Cardiac muscle cell (in vitro differentiated cells and primary cell): ENCODE measurements at regions not wholly inside any gene's neighbourhood (a gene's known extent, or its start where the extent isn't known, plus 50 kb on each side); places are given as distances from the start of the nearest gene placed in this dataset.

ENCODE experiments used
- DNase-seq, 2 donors: peaks; one replicate each; pipeline versions ENCODE4 v3.0.0 to v3.0.0-alpha.2; 2010 to 2017; ENCODE audit warnings: low read depth in 1 of 2, low spot score in 1 of 2
- H3K27ac ChIP-seq: fragments of 200-600 bp; sonication (generic); 2 replicates; pipeline ENCODE4 v1.5.1; 2016
- H3K27me3 ChIP-seq: fragments of 200-600 bp; sonication (generic); 2 replicates; pipeline ENCODE4 v1.6.0; 2016; ENCODE audit warnings: control low read depth
- H3K36me3 ChIP-seq: fragments of 200-600 bp; sonication (generic); 2 replicates; pipeline ENCODE4 v1.5.1; 2016; ENCODE audit warnings: control low read depth
- H3K4me1 ChIP-seq: fragments of 200-600 bp; sonication (generic); 2 replicates; pipeline ENCODE4 v1.8.1; 2017; ENCODE audit warnings: low read depth, mild to moderate bottlenecking, mixed run types
- H3K4me3 ChIP-seq: fragments of 200-600 bp; sonication (generic); 2 replicates; pipeline ENCODE4 v1.5.1; 2016; ENCODE audit warnings: mild to moderate bottlenecking
- H3K9me3 ChIP-seq: fragments of 200-600 bp; sonication (generic); 2 replicates; pipeline ENCODE4 v1.5.1; 2017; ENCODE audit warnings: low read depth, mild to moderate bottlenecking, control low read depth
- TF ChIP-seq, protein P1 (sequence below): IDR thresholded peaks from 2 replicates; pipeline ENCODE4 v1.5.1; 2012; ENCODE audit warnings: low read depth, mild to moderate bottlenecking, low read length

GRCh38 chr11:90556026-90556425 lies 333.2 kb upstream of the CHORDC1 start:
- H3K27ac ChIP-seq: peak overlapping the region; percentile 68
- DNase-seq: no peak
- TF ChIP-seq, protein P1, sequence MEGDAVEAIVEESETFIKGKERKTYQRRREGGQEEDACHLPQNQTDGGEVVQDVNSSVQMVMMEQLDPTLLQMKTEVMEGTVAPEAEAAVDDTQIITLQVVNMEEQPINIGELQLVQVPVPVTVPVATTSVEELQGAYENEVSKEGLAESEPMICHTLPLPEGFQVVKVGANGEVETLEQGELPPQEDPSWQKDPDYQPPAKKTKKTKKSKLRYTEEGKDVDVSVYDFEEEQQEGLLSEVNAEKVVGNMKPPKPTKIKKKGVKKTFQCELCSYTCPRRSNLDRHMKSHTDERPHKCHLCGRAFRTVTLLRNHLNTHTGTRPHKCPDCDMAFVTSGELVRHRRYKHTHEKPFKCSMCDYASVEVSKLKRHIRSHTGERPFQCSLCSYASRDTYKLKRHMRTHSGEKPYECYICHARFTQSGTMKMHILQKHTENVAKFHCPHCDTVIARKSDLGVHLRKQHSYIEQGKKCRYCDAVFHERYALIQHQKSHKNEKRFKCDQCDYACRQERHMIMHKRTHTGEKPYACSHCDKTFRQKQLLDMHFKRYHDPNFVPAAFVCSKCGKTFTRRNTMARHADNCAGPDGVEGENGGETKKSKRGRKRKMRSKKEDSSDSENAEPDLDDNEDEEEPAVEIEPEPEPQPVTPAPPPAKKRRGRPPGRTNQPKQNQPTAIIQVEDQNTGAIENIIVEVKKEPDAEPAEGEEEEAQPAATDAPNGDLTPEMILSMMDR: no peak
- no peaks in the 10 kb centered on the region for H3K27me3 ChIP-seq
- H3K4me1 ChIP-seq: peaks cover 12% of the 10 kb centered on the region
- H3K4me3 ChIP-seq: no peak overlapping the region
- H3K36me3 ChIP-seq: no peaks in the 10 kb centered on the region
- no peaks in the 10 kb centered on the region for H3K9me3 ChIP-seq

DNA sequence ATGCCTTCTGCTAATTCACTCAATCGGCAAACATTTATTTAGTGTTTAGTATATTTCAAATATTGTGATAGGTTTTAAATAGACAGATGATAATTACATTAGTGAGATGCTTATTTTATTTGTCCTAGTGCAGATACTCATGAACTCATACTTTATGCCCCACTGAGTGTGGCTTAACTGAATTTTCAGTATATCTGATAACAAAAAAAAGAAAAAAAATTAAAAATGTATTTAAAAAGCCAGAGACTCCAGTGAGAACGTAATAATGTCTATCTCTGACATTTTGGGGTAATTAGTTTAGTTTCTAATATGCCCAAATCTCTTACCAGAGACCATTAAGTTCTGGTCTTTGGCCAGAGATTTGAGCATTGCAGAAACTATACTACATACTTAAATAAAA lies 332.6 kb upstream of the CHORDC1 start:
- Histone ChIP-seq H3K9me3 (no peaks in the 10 kb centered on the region), H3K27me3 (no peaks in the 10 kb centered on the region), H3K4me3 (no peak overlapping the region), H3K4me1 (peaks cover 12% of the 10 kb centered on the region), H3K36me3 (no peaks in the 10 kb centered on the region), H3K27ac (no peak overlapping the region)
- DNase-seq: no peak
- TF ChIP-seq, protein P1: no peak

- no peak overlapping the region for H3K4me3 ChIP-seq
Measured at GRCh38 chr11:90542092-90542491, 319.2 kb upstream of the CHORDC1 start.

GRCh38 chr11:90536301-90536700 lies 313.5 kb upstream of the CHORDC1 start:
- TF ChIP-seq, protein P1: no peak
- H3K36me3 ChIP-seq: no peaks in the 10 kb centered on the region
- H3K9me3 ChIP-seq: no peaks in the 10 kb centered on the region
- no peak overlapping the region for H3K4me3 ChIP-seq
- H3K27ac ChIP-seq: no peak overlapping the region
- no peak for DNase-seq
- H3K4me1 ChIP-seq: no peaks in the 10 kb centered on the region
- H3K27me3 ChIP-seq: no peaks in the 10 kb centered on the region

More at GRCh38 chr11:90542092-90542491, 319.2 kb upstream of the CHORDC1 start:
- H3K4me1 ChIP-seq: no peaks in the 10 kb centered on the region
- TF ChIP-seq, protein P1: no peak
- H3K36me3 ChIP-seq: no peaks in the 10 kb centered on the region
- no peaks in the 10 kb centered on the region for H3K9me3 ChIP-seq
- no peaks in the 10 kb centered on the region for H3K27me3 ChIP-seq
- DNase-seq: no peak
- H3K27ac ChIP-seq: no peak overlapping the region

GRCh38 chr11:90532125-90532524 lies 309.3 kb upstream of the CHORDC1 start:
- no peak overlapping the region for H3K4me3 ChIP-seq
- no peaks in the 10 kb centered on the region for H3K36me3 ChIP-seq
- no peaks in the 10 kb centered on the region for H3K9me3 ChIP-seq
- no peaks in the 10 kb centered on the region for H3K4me1 ChIP-seq
- no peaks in the 10 kb centered on the region for H3K27me3 ChIP-seq
- H3K27ac ChIP-seq: no peak overlapping the region
- TF ChIP-seq, protein P1: no peak
- no peak for DNase-seq

DNA sequence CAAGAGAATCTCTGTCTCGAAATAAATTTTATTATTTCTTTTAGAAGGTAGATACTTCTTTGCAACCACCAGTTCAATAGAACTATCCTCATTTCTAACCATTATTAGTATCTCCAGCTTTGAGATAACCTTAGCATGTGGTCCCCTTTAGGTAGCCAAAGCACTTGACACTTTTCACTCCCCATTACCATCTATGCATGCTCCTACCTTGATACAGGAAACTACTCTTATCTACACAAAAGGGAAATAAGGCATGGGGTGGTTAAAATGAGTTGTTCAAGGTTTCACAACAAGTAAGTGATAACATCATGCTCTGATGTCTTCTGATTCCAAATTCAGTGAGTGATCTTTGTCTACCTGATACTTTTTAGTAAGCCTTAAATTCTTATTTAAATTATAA lies 308.2 kb upstream of the CHORDC1 start:
- Histone ChIP-seq H3K4me3 (no peak overlapping the region), H3K9me3 (no peaks in the 10 kb centered on the region), H3K36me3 (no peaks in the 10 kb centered on the region), H3K27ac (no peak overlapping the region), H3K4me1 (no peaks in the 10 kb centered on the region), H3K27me3 (no peaks in the 10 kb centered on the region)
- TF ChIP-seq, protein P1: no peak
- DNase-seq: no peak
